SU-DHL-6 (cell line): ENCODE measurements at regions not wholly inside any gene's neighbourhood (a gene's known extent, or its start where the extent isn't known, plus 50 kb on each side); places are given as distances from the start of the nearest gene placed in this dataset.

Experiments
- H2AFZ ChIP-seq: fragments of 200-600 bp; sonication (generic); 2 replicates; pipeline ENCODE4 v1.6.1; 2014; ENCODE audit warnings: low read depth, mild to moderate bottlenecking, moderate library complexity, mixed read lengths, antibody characterized with exemption, low read length; ENCODE audit not compliant: severe bottlenecking
- H3F3A ChIP-seq: fragments of 200-600 bp; shearing (Covaris generic); 2 replicates; pipeline ENCODE4 v1.6.0; 2016; ENCODE audit warnings: antibody characterized with exemption, mild to moderate bottlenecking; ENCODE audit not compliant: insufficient read depth
- H3K27ac ChIP-seq: fragments of 200-600 bp; sonication (generic); 2 replicates; pipeline ENCODE4 v1.5.1; 2016; ENCODE audit warnings: low read depth, mild to moderate bottlenecking, low read length, moderate library complexity, mixed read lengths
- H3K27me3 ChIP-seq: fragments of 200-600 bp; sonication (generic), shearing (Covaris generic); 2 replicates; pipeline ENCODE4 v1.6.0; 2014; ENCODE audit warnings: mild to moderate bottlenecking, low read length
- H3K36me3 ChIP-seq: fragments of 200-600 bp; sonication (generic); 2 replicates; pipeline ENCODE4 v1.6.1; 2014; ENCODE audit warnings: mild to moderate bottlenecking, low read length, mixed read lengths
- H3K4me2 ChIP-seq: fragments of 300-600, 200-600 bp; shearing (Covaris generic), sonication (generic); 2 replicates; pipeline ENCODE4 v1.6.0; 2014; ENCODE audit warnings: low read length, low read depth, mild to moderate bottlenecking; ENCODE audit not compliant: poor library complexity, severe bottlenecking
- H3K4me3 ChIP-seq: fragments of 200-600 bp; sonication (generic); 2 replicates; pipeline ENCODE4 v1.5.1; 2014; ENCODE audit warnings: antibody characterized with exemption, low read length, mild to moderate bottlenecking, mixed read lengths; ENCODE audit not compliant: insufficient read depth, poor library complexity, severe bottlenecking
- H3K79me2 ChIP-seq: fragments of 200-600 bp; sonication (generic); 2 replicates; pipeline ENCODE4 v1.6.1; 2014; ENCODE audit warnings: mild to moderate bottlenecking, low read length, moderate library complexity; ENCODE audit not compliant: insufficient read depth
- H3K9ac ChIP-seq: fragments of 200-600 bp; sonication (generic); 2 replicates; pipeline ENCODE4 v1.7.0; 2014; ENCODE audit warnings: mild to moderate bottlenecking, low read length
- H3K9me2 ChIP-seq: fragments of 200-600 bp; sonication (generic); replicated peaks from 2 replicates; pipeline ENCODE4 v1.6.1; 2014; ENCODE audit warnings: low read length; ENCODE audit not compliant: insufficient read depth
- H3K9me3 ChIP-seq: fragments of 200-600 bp; sonication (generic); 2 replicates; pipeline ENCODE4 v1.6.1; 2014; ENCODE audit warnings: low read length, mixed read lengths; ENCODE audit not compliant: insufficient read depth
- H4K20me1 ChIP-seq: fragments of 200-600 bp; sonication (generic); 2 replicates; pipeline ENCODE4 v1.6.1; 2014; ENCODE audit warnings: low read depth, mild to moderate bottlenecking, antibody characterized with exemption, low read length, moderate library complexity, mixed read lengths
- CTCF ChIP-seq: fragments of 200-600 bp; sonication (generic); IDR thresholded peaks from one replicate; pipeline ENCODE4 v1.5.1; 2017; ENCODE audit warnings: antibody characterized with exemption, mild to moderate bottlenecking, low read length, moderate library complexity; ENCODE audit not compliant: insufficient read depth, poor library complexity, severe bottlenecking
- EZH2phosphoT487 ChIP-seq: fragments of 200-600 bp; sonication (generic), shearing (Covaris generic); conservative IDR thresholded peaks from 2 replicates; pipeline ENCODE4 v1.6.1; 2018; ENCODE audit warnings: mild to moderate bottlenecking, antibody characterized with exemption, low read length, moderate library complexity, mixed read lengths

GRCh38 chr7:33711231-33712019 lies 193.9 kb upstream of the BMPER start:
- no peaks in the 10 kb centered on the region for H3K9me2 ChIP-seq
- no peaks in the 10 kb centered on the region for H3K9me3 ChIP-seq
- no peak for TF ChIP-seq EZH2phosphoT487
- TF ChIP-seq CTCF, result no peak
- no peak overlapping the region for H2AFZ ChIP-seq
- no peaks in the 10 kb centered on the region for H3K27me3 ChIP-seq
- H4K20me1 ChIP-seq, result no peaks in the 10 kb centered on the region
- no peak overlapping the region for H3K4me2 ChIP-seq
- H3F3A ChIP-seq, result no peaks in the 10 kb centered on the region
- no peak overlapping the region for H3K9ac ChIP-seq
- no peak overlapping the region for H3K4me3 ChIP-seq
- H3K36me3 ChIP-seq, result no peaks in the 10 kb centered on the region
- H3K27ac ChIP-seq, result no peak overlapping the region
- no peaks in the 10 kb centered on the region for H3K79me2 ChIP-seq

GRCh38 chr7:33712020-33712414 lies 193.3 kb upstream of the BMPER start:
- no peaks in the 10 kb centered on the region for H3K9me2 ChIP-seq
- H3F3A ChIP-seq, result no peaks in the 10 kb centered on the region
- H4K20me1 ChIP-seq, result no peaks in the 10 kb centered on the region
- no peak overlapping the region for H3K27ac ChIP-seq
- no peak for TF ChIP-seq EZH2phosphoT487
- TF ChIP-seq CTCF, result no peak
- H3K4me2 ChIP-seq, result no peak overlapping the region
- no peaks in the 10 kb centered on the region for H3K27me3 ChIP-seq
- H3K9ac ChIP-seq, result no peak overlapping the region
- H3K36me3 ChIP-seq, result no peaks in the 10 kb centered on the region
- no peak overlapping the region for H2AFZ ChIP-seq
- H3K79me2 ChIP-seq, result no peaks in the 10 kb centered on the region
- no peak overlapping the region for H3K4me3 ChIP-seq
- no peaks in the 10 kb centered on the region for H3K9me3 ChIP-seq

- Histone ChIP-seq H3K9me3 (no peaks in the 10 kb centered on the region), H4K20me1 (no peaks in the 10 kb centered on the region), H3K4me2 (no peak overlapping the region), H2AFZ (no peak overlapping the region), H3K27ac (no peak overlapping the region), H3K27me3 (no peaks in the 10 kb centered on the region), H3F3A (no peaks in the 10 kb centered on the region), H3K9me2 (no peaks in the 10 kb centered on the region), H3K36me3 (no peaks in the 10 kb centered on the region), H3K4me3 (no peak overlapping the region), H3K9ac (no peak overlapping the region), H3K79me2 (no peaks in the 10 kb centered on the region)
- TF ChIP-seq CTCF, result no peak
- TF ChIP-seq EZH2phosphoT487, result no peak
Observed at GRCh38 chr7:33714208-33714607, 191.1 kb upstream of the BMPER start.
